ENCODE measurements at regions not wholly inside any gene's neighbourhood (a gene's known extent, or its start where the extent isn't known, plus 50 kb on each side); places are given as distances from the start of the nearest gene placed in this dataset.

DNA sequence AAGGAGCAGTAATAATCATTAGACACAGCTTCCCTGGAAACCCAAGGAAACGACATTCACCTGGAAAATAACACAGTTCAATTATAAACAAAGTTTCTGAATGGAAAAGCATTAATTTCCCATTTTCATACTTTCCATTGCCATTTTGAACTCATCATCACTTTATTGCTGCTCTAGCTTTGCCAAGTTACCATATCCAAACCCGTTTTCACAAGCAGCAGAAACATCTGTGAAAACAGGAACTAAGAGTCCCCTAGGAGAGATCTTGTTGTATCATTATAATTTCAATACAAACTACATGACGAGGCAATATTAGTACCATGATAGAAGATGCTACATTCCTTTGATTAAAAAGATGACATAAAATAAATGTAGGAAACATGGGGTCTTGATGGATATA is 597.0 kb upstream of the NRXN1 start:
- TF ChIP-seq CTCF (IDR thresholded peaks at IDR 0.05) (no peak), POLR2A (IDR thresholded peaks at IDR 0.05) (no peak)

All from Peyer's patch (tissue), 4 donors.